GM18870 (cell line): ENCODE measurements at regions not wholly inside any gene's neighbourhood (a gene's known extent, or its start where the extent isn't known, plus 50 kb on each side); places are given as distances from the start of the nearest gene placed in this dataset.

ENCODE experiments used
- ATAC-seq: cut with Tn5 transposase; IDR thresholded peaks from one replicate; pipeline ENCODE4 v1.9.1; 2021; ENCODE audit warnings: moderate library complexity; ENCODE audit not compliant: unreplicated experiment

DNA sequence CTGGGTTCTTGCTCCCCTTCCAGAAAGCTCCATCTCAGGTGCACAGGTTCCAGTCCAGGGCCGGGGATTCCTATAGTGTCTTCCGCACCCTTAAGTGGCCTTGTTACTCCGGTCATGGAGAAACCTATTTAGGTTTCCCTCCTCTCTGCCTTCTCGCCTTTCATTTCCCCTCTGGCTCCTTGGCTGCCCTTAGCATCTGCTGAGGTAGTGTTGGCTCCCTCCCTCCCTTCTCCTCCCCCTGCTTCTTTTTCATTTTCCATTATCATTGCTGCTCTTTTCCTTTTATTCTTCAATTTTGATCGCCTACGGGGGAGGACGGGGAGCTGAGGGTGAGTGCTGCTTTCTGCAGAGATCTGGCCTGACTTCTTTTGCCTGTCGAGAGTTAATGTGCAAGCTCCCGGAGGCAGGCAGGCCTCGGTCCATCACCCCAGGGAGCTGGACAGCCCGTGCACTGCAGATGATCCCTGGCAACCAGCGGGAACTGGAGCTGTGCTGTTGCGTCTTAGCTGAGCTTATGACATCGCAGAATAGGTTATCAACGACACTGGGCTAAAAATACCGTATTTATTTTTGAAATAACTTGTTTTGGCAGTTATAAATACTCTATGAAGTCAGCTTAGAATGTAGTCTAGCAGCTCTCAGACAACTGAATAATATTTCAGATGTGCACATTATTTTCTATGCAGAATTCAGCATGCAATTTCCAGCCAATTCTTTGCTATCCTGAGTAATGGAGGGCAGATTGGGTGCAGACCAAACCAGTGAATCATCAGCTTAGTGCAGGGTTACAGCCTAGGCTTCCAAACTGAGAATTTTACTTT lies 141.9 kb downstream of the SLC4A3 start:
- ATAC-seq: no peak

DNA sequence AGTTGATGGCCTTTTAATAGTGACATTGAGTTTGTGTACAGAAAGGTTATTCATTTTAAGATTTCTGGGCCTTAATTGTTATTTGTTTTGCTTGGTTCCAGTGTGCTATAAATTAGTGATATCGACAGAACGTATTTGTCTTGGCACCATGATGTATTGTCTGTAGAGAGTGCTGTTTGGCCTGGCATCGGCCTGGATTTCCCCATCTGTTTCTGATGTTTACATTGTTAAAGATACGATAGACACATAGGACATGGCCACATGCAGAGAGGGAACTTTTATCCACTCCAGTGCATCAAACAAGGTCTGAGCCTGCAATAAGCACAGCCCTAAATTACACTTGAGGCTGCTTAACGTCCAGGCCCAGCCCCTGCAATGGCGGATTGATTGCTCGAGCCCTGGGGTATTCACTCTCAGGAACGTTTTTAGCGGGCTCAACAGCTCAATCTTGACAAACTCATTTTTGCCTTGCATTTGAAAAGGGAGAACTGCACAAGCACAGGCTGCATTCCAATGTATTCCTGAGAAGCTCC lies 144.7 kb downstream of the SLC4A3 start:
- ATAC-seq: no peak

DNA sequence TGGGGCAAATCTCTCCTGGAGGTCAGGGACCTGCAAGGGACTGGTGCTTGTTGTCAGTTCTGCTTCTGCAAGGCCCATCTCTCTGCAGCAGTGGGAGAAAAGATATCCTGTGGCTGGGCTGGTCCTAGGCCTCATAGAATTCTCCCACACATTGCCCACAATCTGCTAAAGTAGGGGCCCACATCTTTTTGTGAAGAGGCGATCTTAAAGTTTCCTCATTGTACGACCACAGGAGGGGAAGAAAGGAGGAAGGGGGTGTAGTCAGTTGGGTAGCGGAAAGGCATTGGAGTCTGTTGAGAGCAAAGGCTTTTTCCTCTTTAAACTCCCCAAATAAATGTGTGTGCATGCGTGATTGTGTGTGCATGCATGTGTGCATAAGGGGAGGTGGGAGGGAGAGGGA lies 145.3 kb downstream of the SLC4A3 start:
- no peak for ATAC-seq

DNA sequence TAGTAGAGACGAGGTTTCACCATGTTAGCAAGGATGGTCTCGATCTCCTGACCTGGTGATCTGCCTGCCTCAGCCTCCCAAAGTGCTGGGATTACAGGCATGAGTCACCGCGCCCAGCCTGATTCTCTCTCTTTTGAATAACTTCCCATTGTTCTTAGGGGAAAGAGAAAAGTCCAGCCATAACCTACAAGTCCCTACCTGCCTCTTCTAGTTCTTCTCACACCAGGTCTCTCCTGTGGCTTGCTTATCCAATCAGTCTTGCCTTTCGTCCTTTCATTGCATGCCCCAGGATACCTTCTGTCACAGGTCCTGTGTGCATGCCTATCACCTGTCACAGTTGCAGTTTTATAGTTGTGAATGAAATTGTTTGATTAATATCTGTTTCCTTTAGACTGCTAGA lies 148.1 kb downstream of the SLC4A3 start:
- ATAC-seq: no peak

DNA sequence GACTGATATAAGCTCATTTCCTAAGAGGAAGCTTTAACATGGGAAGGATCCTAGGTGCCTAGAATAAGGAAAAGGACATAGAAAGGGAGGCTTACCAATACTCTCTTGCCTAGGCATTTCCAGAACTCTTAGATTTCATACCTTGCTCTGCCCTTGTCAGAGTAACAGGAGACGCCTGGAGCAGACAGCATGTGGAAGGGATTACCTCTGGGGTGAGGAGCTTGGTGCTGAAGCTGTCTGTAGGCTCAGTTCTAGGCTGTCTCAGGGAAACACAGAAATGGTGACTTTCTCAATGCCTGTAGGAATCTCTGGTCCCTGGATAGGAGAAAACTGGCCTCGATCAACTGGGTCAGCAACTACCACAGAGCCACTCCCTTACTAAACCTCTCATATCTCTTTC lies 150.0 kb downstream of the SLC4A3 start:
- no peak for ATAC-seq

DNA sequence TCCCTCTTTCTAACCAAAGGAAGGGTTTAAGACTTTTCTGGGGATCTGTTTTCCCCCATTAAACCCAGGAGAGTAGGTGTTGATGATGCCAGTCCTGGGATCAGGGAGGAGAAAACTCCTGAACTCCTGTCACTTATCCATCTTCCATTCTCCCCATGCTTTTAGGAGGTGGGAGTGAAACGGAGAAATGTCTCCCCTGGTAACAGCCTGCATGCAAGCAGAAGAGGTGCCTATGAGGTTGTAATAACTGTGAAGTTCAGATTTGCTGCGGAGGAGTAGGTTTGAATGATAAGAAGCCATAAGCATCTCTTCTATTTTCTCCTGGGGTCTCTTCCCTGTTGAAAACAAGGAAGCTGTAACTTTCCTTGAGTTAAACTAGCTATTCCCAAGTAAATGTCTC lies 150.8 kb downstream of the SLC4A3 start:
- ATAC-seq: no peak

DNA sequence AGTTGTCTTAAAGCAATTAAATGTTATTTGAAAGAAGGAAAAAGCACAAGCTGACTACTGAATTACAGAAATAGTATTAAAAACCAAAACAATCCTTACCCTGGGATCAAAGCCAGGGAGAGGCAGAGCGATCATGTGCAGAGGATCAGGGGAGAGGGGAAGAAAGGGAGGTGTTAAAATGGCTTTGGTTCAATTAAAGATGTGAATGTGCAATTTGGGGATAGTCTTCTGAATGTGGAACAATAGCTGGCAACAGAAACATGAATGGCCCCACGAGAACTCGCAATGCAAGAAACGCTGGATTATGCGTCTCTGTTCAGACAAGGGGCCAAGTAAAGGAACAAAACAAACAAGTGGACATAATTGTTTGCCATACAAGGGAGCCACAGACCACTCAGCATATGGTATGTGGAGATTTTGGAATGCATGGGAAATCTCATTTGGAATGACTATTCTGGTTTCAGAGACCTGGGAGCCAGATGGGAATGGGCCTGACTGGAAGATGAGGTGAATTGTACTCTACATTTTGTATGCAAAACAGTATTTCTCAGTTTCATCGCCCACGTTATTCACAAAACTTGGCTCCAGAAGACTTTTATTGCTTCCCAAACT lies 155.4 kb downstream of the SLC4A3 start:
- ATAC-seq: no peak

DNA sequence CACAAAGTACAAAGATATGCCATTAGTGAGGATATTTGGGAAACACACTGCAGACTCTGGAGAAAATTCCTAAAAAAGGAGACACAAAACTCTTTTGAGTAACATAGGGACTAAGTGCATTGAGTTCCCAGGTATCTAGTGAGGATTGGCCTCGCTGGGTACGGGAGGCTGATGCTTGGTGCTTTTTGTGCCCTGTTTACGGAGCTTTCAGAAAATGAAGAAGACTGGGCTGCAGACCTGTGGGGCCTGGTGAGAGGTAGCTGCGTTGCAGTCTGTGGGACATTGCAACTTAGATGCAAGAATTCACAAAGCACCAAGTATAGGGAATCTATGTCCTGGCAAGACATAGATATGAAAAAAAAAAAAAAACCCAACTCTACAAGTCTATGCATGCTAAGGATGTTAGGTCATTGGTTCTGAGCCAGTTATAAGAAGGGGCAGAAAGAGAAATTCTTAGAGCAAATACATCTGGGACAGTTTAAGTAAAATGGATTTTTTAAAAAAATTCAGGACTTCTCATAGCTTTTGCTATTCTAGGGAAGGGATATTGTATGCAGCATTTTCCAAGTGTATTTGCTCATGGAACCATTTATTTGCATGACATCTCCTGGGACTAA lies 156.0 kb downstream of the SLC4A3 start:
- no peak for ATAC-seq

DNA sequence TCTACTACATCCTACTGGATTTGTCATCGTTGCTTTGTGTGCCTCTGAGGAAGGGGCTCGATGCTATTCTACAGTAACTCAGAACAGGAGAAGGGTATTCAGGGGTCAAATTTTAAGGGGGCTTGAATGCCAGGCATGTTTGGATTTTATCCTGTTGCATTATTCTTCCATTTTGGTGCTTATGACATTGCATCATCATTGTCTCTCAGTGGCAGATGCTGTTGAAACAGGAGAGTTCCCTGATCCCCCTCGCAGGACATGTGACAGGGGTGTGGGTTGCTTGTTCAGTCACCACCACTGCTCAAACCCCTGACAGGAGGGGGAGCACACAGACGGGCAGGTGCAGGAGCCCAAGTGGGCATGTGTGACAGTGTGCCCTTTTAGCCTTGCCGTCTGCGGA lies 156.7 kb downstream of the SLC4A3 start:
- no peak for ATAC-seq

DNA sequence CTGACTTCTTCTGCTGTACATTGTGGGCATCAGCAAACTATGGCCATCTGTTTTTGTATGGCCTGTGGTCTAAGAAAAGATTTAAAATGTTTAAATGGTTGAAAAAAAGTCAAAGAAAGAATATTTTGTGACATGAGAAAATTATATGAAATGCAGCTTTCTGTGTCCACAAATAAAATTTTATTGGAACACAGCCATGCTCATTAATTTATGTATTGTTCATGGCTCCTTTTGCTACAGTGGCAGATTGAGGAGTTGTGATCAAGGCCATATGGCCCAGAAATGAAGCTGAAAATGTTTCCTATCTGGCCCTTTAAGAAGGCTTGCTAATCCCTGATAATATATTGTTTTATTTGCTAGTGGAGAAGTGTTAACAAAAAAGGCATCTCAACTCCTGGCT lies 162.0 kb downstream of the SLC4A3 start:
- ATAC-seq: no peak

DNA sequence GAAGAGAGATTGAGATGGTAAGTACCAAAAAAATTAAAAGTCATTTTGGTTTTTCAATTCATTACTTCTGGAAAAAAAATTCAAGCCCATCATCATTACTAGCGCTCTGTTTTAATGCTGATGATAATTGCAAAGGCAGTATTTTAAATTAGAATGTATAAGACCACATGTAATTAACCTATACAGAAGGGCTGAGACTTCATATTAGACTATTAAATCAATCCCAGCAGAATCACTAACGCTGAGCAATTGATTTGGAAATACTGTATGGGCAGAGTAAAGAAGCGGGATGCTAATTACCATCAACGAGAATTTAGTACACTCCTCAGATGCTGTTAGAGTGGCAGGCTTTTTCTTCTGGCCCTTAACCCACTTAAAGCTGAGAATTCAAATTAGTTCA lies 165.0 kb downstream of the SLC4A3 start:
- ATAC-seq: no peak

DNA sequence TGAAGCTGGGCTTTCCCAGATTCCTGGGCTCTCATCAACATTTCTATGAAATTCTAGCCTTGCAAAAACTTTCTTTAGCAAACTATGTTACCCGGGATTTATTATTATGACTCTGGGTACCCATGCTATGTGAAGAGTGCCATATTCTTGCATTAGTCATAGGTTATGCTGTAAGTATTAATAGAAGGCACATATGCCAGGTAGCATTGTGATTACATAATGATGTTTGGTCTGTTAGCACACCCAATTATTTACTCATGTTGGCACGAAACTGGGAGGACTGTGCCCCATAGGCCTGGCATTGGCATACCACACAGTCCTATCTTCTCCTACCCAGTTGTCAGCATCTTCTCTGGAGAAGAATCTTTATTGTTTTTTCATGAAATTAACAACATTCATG lies 171.0 kb downstream of the SLC4A3 start:
- no peak for ATAC-seq

DNA sequence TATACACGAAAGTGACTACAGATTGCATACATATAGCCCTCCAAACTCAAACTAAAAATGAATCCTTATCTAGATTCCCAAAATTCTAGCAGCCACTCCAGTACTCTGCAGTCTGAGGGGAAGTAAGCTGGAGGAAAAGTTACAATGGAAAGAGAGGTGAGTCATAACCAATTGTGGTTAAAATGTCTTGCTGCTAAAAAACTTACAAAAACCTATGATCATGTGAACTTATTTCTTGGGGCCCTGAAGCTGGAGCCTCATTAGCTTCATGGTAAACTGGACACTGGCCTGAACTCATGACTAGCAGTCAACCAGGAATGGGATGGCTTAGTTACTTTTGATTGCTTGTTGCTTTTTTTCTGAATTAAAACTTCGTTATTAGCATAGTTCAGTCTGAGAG lies 175.9 kb downstream of the SLC4A3 start:
- ATAC-seq: no peak

DNA sequence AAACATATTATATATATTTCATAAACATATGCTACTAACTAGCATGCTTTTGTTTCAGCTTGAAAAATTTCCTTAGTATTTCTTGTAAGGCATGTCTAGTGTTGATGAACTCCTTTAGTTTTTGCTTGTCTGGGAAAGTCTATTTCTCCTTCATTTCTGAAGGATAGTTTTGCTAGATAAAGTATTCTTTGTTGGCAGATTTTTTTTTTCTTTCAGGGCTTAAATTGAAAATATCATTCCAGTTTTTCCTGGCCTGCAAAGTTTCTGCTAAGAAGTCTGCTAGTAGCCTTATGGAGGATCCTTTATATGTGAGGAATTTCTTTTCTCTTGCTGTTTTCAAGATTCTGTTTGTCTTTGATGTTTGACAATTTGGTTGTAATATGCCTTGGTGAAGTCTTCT lies 183.5 kb downstream of the SLC4A3 start:
- ATAC-seq: no peak

DNA sequence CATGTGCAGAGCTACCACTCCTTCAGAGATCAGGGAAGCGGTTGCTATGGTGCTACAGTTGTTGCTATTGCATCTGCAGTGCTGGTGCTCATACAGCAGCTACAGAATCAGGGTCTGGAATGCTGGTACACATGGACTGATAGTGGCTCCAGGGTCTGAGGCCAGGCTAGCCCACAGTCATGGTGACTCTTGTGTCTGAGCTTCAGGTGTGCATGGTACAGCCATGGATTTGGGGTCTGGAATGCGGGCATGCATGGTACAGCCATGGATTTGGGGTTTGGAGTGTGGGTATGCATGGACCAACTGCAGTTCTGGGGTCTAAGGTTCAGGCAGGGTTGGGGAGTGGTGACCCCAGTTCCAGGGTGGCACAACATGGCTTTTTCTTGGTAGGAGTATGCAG lies 185.2 kb downstream of the SLC4A3 start:
- ATAC-seq: no peak

DNA sequence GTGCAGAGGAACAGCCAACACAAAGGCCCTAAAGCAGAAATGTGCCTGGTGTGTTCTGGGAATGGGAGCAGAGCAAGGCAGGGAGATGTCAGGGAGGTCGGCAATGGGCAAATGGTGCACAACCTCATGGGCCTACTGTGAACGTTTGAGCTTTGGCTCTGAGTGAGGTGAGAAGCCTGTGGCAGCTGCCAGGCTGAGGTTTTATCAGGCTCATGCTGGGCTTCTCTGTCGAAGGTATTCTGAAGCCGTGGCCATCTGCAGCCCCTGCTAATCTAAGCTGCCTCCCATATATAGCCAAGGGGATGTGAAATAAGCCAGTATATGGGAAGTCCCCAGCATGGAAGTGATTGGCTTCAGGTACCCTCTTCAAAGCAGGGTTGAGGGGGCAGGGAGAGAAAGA lies 193.3 kb downstream of the SLC4A3 start:
- no peak for ATAC-seq

DNA sequence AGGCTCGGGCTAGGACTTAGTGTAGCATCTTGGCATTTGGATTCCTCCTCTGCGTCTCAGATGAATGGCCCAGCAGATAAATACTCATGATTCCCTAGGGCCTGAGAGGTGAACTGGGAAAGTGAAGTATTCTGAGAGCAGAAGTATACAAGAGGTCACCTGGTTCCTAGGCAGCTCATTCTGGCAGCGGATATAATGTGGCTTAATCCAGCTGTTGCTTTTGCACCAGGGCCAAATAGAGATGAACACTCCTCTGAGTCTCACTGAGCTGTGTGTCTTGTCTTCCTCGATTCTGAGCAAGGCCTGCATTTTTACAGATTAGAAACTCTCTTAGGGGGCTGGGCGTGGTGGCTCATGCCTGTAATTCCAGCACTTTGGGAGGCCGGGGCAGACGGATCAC lies 196.1 kb downstream of the SLC4A3 start:
- ATAC-seq: no peak

DNA sequence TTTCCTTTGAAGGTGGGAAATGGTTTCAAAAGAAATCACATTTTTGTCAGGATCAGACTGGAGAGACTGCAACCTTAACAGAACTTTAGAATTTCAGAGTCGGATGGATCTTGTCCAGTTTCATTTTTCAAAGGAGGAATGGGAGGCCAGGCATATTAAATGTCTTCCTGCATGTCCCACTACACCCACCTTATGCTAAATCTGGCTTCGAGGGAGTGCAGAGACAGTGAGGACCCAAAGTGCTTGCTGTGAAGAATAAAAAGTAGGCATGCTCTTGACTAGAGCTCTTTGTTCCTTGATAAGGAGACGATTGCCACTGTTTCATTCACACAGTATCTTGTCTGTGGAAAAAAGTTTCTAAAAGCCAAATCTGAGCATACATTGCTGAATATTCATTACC lies 197.6 kb downstream of the SLC4A3 start:
- ATAC-seq: no peak

DNA sequence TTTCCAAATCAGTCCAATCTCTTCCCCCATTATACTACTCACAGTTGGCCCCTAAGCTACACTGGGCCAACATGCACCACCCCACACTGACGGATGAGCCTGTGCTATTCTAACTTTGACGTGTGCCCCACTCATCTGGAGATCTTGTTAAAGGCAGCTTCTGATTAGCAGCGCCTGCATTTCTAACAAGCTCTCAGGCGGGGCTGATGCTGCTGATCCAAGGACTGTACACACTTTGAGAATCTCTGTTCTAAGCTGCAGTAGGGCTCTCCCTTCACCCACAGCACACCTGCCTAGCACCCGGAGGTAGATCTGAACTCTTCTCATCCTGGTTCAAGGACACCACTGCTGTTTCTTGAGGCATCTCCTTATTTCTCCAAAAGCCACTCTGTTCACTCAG lies 200.7 kb downstream of the SLC4A3 start:
- no peak for ATAC-seq

DNA sequence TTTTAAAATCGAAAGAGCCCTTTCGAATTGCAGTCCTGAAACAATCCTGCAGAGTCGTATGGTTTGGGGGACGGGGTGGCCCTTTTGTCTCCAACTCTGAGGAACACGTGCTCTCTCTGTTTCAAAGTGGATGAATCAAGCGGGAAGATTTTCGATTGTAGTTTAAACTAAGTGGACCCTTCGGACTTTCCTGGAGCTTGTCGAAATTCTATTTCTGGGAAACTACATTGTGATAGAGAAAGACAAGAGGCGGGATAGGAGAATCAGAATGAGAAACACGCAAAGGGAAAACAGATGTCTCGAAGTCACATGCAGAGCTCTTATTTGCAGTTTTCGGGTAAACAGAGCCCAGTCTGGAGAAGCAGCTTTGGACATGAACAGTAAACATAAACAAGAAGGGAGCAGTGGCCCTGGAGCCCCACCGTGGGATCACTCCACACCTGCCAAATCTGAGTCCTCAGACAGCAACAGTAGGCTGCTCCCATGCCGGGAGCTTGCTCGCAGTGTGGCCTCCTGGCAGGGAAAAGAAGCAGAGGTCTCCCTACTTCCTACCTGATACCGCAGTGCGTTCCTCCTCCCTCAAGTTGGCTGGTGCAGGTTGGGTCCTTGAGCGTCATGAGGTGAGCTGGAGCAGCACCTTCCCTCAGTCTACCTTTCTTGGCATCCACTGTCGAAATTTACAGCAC lies 202.4 kb downstream of the SLC4A3 start:
- ATAC-seq: no peak

DNA sequence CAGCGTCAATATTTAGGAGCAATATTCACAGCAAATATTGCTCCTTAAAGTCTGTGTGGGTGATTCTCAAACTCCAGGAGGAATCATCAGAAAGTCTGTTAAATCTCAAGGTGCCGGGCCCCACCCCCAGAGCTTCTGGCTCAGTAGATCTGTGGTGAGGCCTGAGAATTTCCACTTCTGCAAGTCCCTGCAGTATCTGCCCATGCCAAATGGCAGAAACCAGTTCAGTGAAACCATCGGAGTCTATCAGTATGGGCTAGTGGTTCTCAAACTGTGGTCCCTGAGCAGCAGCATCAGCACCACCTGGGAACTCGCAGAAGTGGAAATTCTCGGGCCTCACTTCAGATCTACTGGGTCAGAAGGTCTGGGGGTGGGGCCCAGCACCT lies 202.9 kb downstream of the SLC4A3 start:
- ATAC-seq: no peak

DNA sequence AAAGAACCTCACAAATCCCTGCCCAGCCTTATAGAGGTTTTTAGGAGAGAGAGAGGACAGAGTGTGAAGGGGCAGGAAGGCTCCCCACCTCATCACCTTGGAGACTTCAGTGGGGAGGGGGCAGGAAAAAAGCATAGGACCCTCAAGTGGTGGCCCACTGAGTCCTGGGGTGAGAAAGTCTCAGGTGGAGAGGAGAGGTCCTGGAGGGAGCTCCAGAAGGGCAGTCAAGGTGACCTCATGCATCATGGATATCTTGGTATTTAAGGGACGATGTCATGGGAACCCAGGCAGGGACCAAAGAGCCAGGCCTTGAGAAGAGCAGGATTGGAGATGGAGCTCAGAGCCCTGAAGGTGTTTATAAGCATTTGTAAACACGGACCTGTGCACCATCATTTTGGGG lies 204.5 kb downstream of the SLC4A3 start:
- ATAC-seq: no peak
